Activated naive CD8-positive, alpha-beta T cell treated with anti-CD3 and anti-CD28 coated beads, Interleukin-2, amount 50 U/mL, for 16 hours (primary cell): ENCODE measurements at regions not wholly inside any gene's neighbourhood (a gene's known extent, or its start where the extent isn't known, plus 50 kb on each side); places are given as distances from the start of the nearest gene placed in this dataset.

ENCODE experiments used
- DNase-seq: peaks from one replicate; pipeline ENCODE4 v3.0.0-alpha.2; 2020; ENCODE audit warnings: low read depth, low spot score

DNA sequence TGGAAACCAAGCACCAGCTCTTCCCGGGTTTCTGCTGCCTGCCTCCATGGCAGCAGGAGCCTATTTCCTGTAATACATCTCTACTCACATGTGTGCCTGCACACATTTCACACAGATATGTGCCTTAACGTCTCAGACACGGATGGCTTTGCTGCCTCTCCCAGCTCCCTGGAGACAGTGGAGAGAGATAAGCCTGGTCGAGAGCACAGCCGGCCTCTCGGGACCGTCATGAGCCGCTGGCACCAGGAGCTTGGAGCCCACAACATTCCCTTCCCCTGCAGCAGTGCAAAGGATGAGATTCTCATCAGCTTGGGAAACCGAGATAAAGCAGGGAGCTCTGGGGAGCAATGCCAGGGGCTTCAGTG lies 587.7 kb downstream of the BRD1 start:
- no peak for DNase-seq

DNA sequence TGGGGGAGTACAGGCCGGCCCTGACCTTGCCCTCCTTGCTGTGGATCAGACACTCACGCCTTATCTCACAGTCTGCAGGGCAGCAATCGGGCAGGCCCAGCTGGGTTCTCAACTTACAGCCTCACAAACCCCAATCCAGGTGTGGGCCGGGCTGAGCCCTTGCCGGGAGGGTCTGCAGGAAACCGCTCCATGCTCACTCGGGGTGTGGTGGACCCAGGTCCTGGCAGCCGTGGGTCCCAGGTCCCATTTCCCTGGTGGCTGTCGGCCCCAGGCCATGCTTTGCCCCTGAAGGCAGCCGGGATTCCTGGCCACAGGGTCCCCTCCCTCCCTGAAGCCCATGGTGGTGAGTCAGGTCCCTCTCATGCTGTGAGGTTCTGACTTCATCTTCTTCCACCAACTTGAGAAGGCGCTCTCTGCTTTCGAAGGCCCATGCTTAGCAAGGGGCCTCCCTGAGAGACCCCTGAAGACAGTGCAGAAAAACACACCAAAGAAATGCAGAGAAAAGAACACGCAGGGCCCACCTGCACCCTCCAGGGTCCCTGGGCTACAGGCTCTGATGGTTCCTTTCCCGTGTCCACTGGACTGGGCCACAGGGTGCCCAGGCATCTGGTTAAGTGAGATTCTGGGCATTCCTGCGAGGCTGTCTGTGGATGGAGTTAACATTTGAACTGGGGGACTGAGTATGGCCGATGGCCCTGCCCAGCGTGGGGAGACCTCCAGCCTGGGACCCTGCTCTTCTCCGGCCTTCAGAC lies 588.2 kb downstream of the BRD1 start:
- DNase-seq: no peak

GRCh38 chr22:49238181-49239141 lies 589.2 kb downstream of the BRD1 start:
- DNase-seq: no peak

DNA sequence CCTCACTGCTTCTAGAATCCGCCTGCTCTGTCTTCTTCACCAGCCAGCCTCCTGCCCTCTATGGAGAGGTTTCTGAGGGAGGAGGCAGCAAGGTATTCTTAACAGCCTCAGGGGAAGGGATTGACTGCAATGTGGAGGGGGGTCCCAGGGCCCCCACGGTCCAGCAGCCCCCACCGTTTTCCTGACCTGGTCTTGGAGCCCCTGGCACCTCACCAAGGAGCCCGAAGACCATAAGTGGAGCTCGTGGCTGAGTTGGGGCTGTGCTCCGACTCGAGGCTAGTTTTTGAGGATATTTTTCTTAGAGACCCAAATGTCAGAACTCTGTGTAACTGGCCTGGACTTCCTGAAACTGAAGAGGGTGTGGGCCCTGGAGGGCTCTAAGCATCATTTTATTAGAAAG lies 590.0 kb downstream of the BRD1 start:
- no peak for DNase-seq

- no peak for DNase-seq
Observed at GRCh38 chr22:49237279-49237678, 590.4 kb downstream of the BRD1 start.

GRCh38 chr22:49236541-49237075 lies 591.1 kb downstream of the BRD1 start:
- no peak for DNase-seq

DNA sequence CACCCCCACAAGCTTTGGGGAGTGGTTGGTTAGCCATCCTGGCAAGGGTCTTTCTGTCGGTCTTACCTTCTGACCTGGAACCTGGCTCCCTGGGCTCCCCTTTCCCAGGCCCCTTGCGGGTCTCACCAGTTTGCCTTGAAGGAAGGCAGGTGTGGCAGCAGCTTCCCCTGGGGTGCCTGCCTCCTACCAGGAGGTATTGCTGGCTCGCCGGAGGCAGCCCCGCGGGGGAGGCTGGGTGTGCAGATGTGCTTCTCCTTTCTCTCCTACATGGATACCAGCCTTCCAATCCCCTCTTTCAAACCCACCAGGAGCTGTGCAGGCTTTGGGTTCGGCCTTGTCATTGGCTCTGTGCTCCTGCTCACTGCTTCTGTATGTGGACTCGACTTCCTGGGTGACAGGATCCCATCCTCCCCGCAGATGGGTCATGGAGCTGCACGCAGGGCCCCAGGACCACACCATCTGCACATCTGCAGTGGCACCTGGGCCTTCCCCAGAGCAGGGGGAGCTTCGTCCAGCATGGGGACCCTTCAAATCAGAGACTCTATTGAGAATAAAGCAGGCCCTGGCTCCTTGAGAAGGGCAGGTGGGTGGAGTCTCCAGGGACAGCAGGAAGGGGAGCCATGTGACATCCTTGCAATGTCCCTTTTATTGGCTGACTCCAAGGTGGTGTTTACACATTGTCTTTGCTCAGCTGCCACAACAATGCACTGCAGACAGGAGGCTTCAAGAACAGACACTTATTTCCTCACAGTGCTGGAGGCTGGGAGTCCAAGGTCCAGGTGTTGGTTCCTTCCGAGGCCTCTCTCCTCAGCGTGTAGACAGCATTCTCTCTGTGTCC lies 592.0 kb downstream of the BRD1 start:
- no peak for DNase-seq

DNA sequence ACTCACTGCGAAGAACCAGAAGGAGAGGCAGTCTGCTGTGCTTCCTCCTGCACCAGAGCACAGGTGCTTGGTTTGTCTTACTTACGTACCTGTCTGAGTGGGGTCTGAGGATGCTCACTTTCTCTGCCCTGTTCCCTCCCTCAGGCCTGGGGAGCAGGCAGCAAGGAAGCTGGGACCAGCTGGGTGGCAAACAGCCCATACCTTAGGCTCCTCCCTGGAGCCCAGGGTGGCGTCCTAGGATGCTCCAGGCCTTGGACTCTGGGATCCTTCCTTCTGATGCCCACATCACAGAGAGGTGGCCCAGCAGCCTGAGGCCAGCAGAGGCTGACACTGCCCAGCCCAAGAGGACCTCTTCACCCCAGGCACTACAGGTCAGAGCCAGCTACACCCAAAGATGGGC lies 593.2 kb downstream of the BRD1 start:
- no peak for DNase-seq

DNA sequence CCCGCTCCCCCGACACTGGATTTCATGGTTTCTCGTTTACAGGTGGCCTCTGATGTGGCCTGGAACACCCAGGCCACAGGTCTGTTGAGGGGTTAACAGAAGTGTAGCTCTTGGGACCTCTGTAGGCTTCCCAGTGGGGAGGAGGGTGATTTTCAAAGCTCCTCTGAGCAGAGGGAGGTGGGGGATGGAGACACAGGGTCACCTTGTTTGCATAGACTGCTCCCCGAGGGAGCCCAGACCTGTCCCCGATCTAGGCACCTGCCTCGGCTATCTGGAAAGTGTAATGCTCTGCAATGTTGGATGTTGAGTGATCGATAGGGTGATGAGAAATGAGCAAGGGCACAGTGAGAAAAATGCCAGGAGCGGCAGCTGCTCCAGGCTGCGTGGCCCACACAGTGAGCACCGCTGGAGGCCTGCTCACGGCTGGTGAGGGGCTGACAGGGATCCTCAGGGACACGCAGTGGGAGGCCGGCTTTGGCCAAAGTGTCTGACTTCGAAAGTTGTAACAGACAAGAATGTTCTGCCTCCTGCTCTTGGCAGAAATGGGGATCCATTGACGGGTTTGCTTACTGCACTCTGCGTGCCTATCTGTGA lies 594.1 kb downstream of the BRD1 start:
- no peak for DNase-seq

- no peak for DNase-seq
Observed at GRCh38 chr22:49232319-49233067, 595.2 kb downstream of the BRD1 start.

DNA sequence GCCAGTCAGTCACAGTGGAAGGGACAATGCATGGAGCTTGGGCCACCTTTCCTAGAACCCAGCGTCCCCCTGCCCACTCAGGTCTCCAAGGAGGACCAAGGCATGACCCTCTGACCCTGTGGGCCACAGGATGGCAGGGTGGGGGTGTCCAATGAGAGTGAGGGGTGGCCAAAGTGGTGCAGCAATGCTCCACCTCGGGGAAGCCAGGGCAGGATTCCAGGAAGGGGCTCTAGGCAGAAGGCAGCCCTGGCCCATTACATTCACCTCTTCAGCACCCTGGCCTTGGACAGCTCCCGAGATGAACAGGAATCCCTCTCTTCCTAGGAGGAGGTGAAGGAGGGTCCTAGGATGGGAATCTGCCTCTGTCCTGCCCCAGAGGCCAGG lies 597.5 kb downstream of the BRD1 start:
- DNase-seq: no peak

DNA sequence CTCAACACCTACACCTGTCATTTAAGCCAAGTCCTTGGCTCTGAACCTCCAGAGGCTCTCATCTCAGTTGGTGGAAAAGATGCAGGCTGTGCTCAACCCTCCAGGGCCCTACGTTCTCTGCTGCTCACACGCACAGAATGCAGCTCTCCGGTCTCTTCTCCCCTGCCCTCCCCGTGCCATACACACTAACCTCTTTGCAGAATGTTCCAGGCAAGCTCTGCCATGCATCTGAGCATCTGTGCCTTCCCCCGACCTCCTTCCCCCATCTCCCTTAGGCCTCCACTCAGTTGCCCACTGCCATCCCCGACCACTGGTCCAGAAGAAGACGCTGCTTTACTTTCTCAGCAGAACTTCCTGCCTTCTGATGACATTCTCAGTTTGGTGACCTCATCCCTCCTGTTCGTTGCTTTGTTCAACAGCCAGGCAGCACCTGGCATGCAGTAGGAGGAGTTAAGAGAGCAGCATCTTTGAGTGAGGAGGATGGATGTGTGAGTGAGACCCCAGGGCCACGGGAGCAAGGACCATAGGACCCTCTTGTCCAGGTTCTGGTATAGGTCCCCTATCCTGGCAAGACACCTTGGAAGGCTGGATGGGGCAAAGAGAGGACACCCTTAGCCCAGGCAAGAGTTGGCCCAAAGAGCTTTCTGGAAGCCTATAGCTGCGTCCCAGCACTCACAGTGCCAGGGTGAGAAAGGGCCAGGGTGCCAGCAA lies 598.0 kb downstream of the BRD1 start:
- DNase-seq: no peak

DNA sequence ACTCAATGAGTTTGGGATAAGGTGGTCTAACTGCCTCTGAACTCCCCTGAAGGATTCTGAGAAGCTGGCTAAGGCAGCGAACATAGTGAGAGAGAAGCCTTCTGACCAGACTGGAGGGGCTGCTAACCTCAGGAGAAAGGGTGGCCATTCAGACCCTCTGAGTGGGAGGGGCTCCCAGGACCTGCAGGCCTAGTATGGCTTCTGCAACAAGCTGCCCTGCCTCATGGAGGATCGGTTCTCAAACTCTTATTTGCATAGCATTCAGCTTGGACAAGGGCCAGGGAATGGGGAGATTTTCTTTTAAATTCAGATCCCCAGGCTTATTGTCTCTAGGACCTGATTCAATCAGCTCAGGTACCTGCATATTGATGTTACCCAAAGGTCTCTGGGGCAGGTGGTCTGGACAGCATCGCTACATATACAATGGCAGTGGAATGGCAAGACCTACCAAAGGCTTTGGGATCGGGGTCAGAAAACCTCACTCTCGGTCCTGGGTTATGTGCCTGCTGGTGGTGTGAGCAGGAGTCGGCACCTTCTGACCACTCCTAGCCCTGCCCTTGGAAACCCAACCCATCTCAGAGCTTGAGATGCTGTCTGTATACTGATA lies 599.1 kb downstream of the BRD1 start:
- no peak for DNase-seq

DNA sequence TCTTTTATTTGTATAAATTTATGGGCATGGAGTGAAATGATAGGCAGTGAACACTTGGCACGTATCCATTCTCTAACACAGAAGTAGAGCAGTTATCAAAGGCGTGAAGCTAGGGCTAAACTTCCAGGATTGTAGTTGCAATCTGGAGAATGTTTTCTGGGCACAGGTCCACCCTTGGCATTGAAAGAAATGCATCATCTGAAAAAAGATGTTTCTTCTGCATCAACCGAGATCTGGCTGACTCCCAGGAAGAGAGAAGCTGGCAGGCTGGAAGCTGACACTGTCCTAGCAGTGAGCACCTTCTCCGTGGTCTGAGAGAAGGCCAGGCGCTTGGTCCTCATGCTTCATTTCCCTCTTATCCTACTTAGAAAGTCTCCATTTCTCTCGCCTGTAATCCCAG lies 600.0 kb downstream of the BRD1 start:
- no peak for DNase-seq

DNA sequence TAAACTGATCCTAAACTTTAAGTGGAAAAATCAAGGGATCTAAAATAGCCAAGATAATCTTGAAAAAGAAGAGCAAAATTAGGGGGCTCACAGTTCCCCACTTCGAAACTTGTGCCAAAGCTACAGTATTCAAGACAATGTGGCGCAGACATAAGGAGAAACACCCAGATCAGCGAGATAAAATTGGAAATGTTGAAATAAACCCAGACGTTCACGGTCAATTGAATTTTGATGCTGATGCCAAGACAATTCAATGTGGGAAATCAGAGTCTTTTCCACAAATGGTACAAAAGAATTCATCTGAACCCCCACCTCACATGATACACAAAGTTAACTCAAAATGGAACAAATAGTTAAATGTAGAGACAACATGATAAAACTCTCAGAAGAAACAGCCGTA lies 601.6 kb downstream of the BRD1 start:
- no peak for DNase-seq

- no peak for DNase-seq
Observed at GRCh38 chr22:49224243-49224642, 603.4 kb downstream of the BRD1 start.

GRCh38 chr22:49218142-49218541 lies 609.5 kb downstream of the BRD1 start:
- no peak for DNase-seq

GRCh38 chr22:49216579-49216978 lies 611.1 kb downstream of the BRD1 start:
- DNase-seq: no peak

GRCh38 chr22:49215840-49216239 lies 611.8 kb downstream of the BRD1 start:
- no peak for DNase-seq

DNA sequence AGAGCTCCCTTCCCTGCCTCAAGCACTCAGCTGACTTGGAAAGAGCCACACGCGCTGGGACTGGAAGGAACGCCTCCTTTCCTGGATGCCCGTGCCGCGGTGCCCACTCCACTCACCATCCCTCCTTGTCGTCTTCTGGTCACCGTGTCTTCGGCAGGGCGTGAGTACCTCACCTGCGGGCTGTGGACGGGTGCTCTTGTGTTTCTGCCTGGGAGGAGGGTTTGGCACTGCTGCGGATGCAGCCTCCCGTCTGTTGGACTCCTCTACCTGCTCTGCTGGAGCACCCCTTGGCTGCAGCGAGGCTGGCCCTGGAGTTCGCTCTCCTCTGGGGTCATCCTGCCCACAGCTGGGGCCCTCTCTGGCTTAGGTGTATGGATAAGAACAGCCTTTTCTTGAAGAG lies 612.7 kb downstream of the BRD1 start:
- DNase-seq: no peak
